Neural cell (in vitro differentiated cells): ENCODE measurements at regions not wholly inside any gene's neighbourhood (a gene's known extent, or its start where the extent isn't known, plus 50 kb on each side); places are given as distances from the start of the nearest gene placed in this dataset.

Source experiments
- H2AFZ ChIP-seq: fragments of 200-600, 300-800 bp; sonication (generic), shearing (Covaris generic); 2 replicates; pipeline ENCODE4 v1.6.0; 2014; ENCODE audit warnings: low read depth, mild to moderate bottlenecking, antibody characterized with exemption, low read length, moderate library complexity
- H3F3A ChIP-seq: fragments of 200-600 bp; shearing (Covaris generic); 2 replicates; pipeline ENCODE4 v1.6.1; 2016; ENCODE audit warnings: mild to moderate bottlenecking, moderate library complexity, mixed read lengths, antibody characterized with exemption, low read length; ENCODE audit not compliant: insufficient read depth, poor library complexity, severe bottlenecking
- H3K27ac ChIP-seq: fragments of 200-600, 300-800 bp; sonication (generic), shearing (Covaris generic); 2 replicates; pipeline ENCODE4 v1.5.1; 2014; ENCODE audit warnings: mild to moderate bottlenecking, low read length, moderate library complexity
- H3K27me3 ChIP-seq: fragments of 300-800, 200-600 bp; sonication (generic), shearing (Covaris generic); 2 replicates; pipeline ENCODE4 v1.6.0; 2014; ENCODE audit warnings: mild to moderate bottlenecking, low read depth, low read length, moderate library complexity; ENCODE audit not compliant: insufficient read depth
- H3K36me3 ChIP-seq: fragments of 300-800, 200-600 bp; sonication (generic), shearing (Covaris generic); 2 replicates; pipeline ENCODE4 v1.5.1; 2014; ENCODE audit warnings: mild to moderate bottlenecking, antibody characterized with exemption, low read length, moderate library complexity; ENCODE audit not compliant: insufficient read depth
- H3K4me2 ChIP-seq: fragments of 300-800, 200-600 bp; sonication (generic), shearing (Covaris generic); 2 replicates; pipeline ENCODE4 v1.6.0; 2014; ENCODE audit warnings: mild to moderate bottlenecking, low read length
- H3K4me3 ChIP-seq: fragments of 300-800, 200-600 bp; sonication (generic), shearing (Covaris generic); 2 replicates; pipeline ENCODE4 v1.5.1; 2014; ENCODE audit warnings: mild to moderate bottlenecking, low read length, moderate library complexity
- H3K79me2 ChIP-seq: fragments of 200-600 bp; shearing (Covaris generic); replicated peaks from 2 replicates; pipeline ENCODE4 v1.6.0; 2014; ENCODE audit warnings: mild to moderate bottlenecking, low read length, moderate library complexity; ENCODE audit not compliant: insufficient read depth
- H3K9ac ChIP-seq: fragments of 300-800, 200-600 bp; sonication (generic), shearing (Covaris generic); 2 replicates; pipeline ENCODE4 v1.6.1; 2016; ENCODE audit warnings: mild to moderate bottlenecking, low read length, mixed read lengths
- H3K9me2 ChIP-seq: fragments of 200-600 bp; shearing (Covaris generic); 2 replicates; pipeline ENCODE4 v1.6.1; 2016; ENCODE audit warnings: mild to moderate bottlenecking, low read length, mixed read lengths; ENCODE audit not compliant: insufficient read depth
- H3K9me3 ChIP-seq: fragments of 200-600, 300-800 bp; sonication (generic), shearing (Covaris generic); 2 replicates; pipeline ENCODE4 v1.6.1; 2016; ENCODE audit warnings: mild to moderate bottlenecking, mixed run types, low read length, moderate library complexity, mixed read lengths
- H4K20me1 ChIP-seq: fragments of 200-600 bp; shearing (Covaris generic); 2 replicates; pipeline ENCODE4 v1.6.1; 2016; ENCODE audit warnings: mild to moderate bottlenecking, mixed run types; ENCODE audit not compliant: insufficient read depth
- CTCF ChIP-seq: fragments of 450-650 bp; IDR thresholded peaks from 2 replicates; pipeline ENCODE4 v1.5.1; 2014; ENCODE audit warnings: antibody characterized with exemption, mild to moderate bottlenecking, moderate library complexity; ENCODE audit not compliant: poor library complexity, severe bottlenecking
- EP300 ChIP-seq: fragments of 450-650 bp; conservative IDR thresholded peaks from 2 replicates; pipeline ENCODE4 v1.6.1; 2014; ENCODE audit warnings: antibody characterized with exemption, mild to moderate bottlenecking, moderate library complexity; ENCODE audit not compliant: poor library complexity, severe bottlenecking
- EZH2 ChIP-seq: fragments of 200-600, 300-800 bp; shearing (Covaris generic), sonication (generic); IDR thresholded peaks from 2 replicates; pipeline ENCODE4 v1.6.1; 2014; ENCODE audit warnings: antibody characterized with exemption, low read length, borderline replicate concordance, mild to moderate bottlenecking; ENCODE audit not compliant: insufficient read depth, poor library complexity, severe bottlenecking
- MXI1 ChIP-seq: fragments of 450-650 bp; conservative IDR thresholded peaks from 2 replicates; pipeline ENCODE4 v1.6.1; 2014; ENCODE audit warnings: antibody characterized with exemption, mild to moderate bottlenecking; ENCODE audit not compliant: poor library complexity, severe bottlenecking
- POLR2AphosphoS5 ChIP-seq: IDR thresholded peaks from 2 replicates; pipeline ENCODE4 v1.6.1; 2012
- RAD21 ChIP-seq: fragments of 450-650 bp; conservative IDR thresholded peaks from 2 replicates; pipeline ENCODE4 v1.6.1; 2014; ENCODE audit warnings: antibody characterized with exemption, mild to moderate bottlenecking, moderate library complexity
- REST ChIP-seq: IDR thresholded peaks from 2 replicates; pipeline ENCODE4 v1.6.1; 2012; ENCODE audit warnings: borderline replicate concordance
- SMC3 ChIP-seq: fragments of 450-650 bp; conservative IDR thresholded peaks from 2 replicates; pipeline ENCODE4 v1.6.1; 2014; ENCODE audit warnings: antibody characterized with exemption, mild to moderate bottlenecking, moderate library complexity; ENCODE audit not compliant: poor library complexity
- TAF1 ChIP-seq: IDR thresholded peaks from 2 replicates; pipeline ENCODE4 v1.6.1; 2012; ENCODE audit warnings: low read depth

DNA sequence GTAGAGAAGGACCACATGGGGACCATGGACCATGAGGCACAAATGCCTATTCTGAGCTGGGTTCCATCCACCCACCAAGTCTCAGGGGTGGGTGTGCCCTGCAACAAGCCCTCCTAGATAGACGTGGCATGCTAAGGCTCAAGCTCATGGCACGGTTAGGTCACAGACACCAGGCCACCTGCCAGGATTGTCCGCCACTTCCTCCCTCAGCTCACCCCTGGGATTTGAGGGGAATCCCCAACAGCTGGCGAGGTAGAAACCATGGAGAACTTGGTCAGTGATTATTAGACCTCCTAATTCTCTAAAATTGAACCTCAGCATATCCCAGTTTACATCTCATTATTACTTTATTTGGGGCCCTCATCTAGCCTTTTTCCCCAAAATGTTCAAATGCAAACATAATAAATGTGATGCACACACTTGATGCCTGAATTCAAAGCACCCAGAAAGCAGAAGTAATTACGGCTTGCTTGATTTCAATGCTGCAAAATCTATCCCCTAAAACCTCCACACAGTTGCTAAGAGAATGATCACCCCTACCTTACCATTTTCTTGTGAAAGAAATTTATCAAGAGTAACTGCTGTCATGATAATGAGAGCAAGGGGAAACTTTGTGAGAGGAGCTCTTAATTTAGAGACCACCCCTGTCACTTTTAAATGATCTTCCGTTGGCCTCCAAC lies 366.6 kb upstream of the PFKP start:
- Histone ChIP-seq H2AFZ (no peak overlapping the region), H3F3A (no peaks in the 10 kb centered on the region), H3K79me2 (no peaks in the 10 kb centered on the region), H3K9me2 (no peaks in the 10 kb centered on the region), H3K4me3 (no peak overlapping the region), H3K36me3 (no peaks in the 10 kb centered on the region), H3K4me2 (no peak overlapping the region), H3K9ac (no peak overlapping the region), H4K20me1 (no peaks in the 10 kb centered on the region), H3K9me3 (no peaks in the 10 kb centered on the region), H3K27me3 (no peaks in the 10 kb centered on the region), H3K27ac (no peak overlapping the region)
- no peak for TF ChIP-seq RAD21
- TF ChIP-seq REST, result no peak
- no peak for TF ChIP-seq EP300
- no peak for TF ChIP-seq TAF1
- TF ChIP-seq CTCF, result no peak
- TF ChIP-seq SMC3, result no peak
- no peak for TF ChIP-seq POLR2AphosphoS5
- TF ChIP-seq EZH2, result no peak
- no peak for TF ChIP-seq MXI1

- no peak overlapping the region for H2AFZ ChIP-seq
- no peak for TF ChIP-seq SMC3
- no peak for TF ChIP-seq EZH2
- H3K9me3 ChIP-seq, result no peaks in the 10 kb centered on the region
- H3K27me3 ChIP-seq, result no peaks in the 10 kb centered on the region
- H3K27ac ChIP-seq, result no peak overlapping the region
- H3F3A ChIP-seq, result no peaks in the 10 kb centered on the region
- H3K4me3 ChIP-seq, result no peak overlapping the region
- H3K9ac ChIP-seq, result no peak overlapping the region
- no peaks in the 10 kb centered on the region for H3K36me3 ChIP-seq
- H4K20me1 ChIP-seq, result no peaks in the 10 kb centered on the region
- H3K4me2 ChIP-seq, result no peak overlapping the region
- no peaks in the 10 kb centered on the region for H3K9me2 ChIP-seq
- H3K79me2 ChIP-seq, result no peaks in the 10 kb centered on the region
Observed at GRCh38 chr10:2688958-2689357, 378.4 kb upstream of the PFKP start.
